Neural crest cell (in vitro differentiated cells): ENCODE measurements at regions not wholly inside any gene's neighbourhood (a gene's known extent, or its start where the extent isn't known, plus 50 kb on each side); places are given as distances from the start of the nearest gene placed in this dataset.

Experiments
- DNase-seq: peaks from one replicate; pipeline ENCODE4 v3.0.0; 2021; ENCODE audit warnings: low read depth, mixed read lengths, low spot score
- H3K27ac Mint-ChIP-seq: one replicate; pipeline ENCODE4 v1.8.0; 2021; ENCODE audit warnings: mild to moderate bottlenecking, mixed read lengths; ENCODE audit not compliant: unreplicated experiment
- H3K27me3 Mint-ChIP-seq: 2 replicates; pipeline ENCODE4 v1.8.0; 2021; ENCODE audit warnings: low read depth, mild to moderate bottlenecking, mixed read lengths
- H3K36me3 Mint-ChIP-seq: 2 replicates; pipeline ENCODE4 v1.8.0; 2021; ENCODE audit warnings: low read depth, mild to moderate bottlenecking, mixed read lengths
- H3K4me1 Mint-ChIP-seq: 2 replicates; pipeline ENCODE4 v1.8.0; 2021; ENCODE audit warnings: mixed read lengths
- H3K4me3 Mint-ChIP-seq: one replicate; pipeline ENCODE4 v1.8.0; 2021; ENCODE audit warnings: mild to moderate bottlenecking, mixed read lengths
- H3K9me3 Mint-ChIP-seq: 2 replicates; pipeline ENCODE4 v1.8.0; 2021; ENCODE audit warnings: mixed read lengths
- CTCF ChIP-seq: fragments of 200-600 bp; sonication (generic); conservative IDR thresholded peaks from 2 replicates; pipeline ENCODE4 v1.5.0; 2021; ENCODE audit warnings: antibody characterized with exemption, mild to moderate bottlenecking

DNA sequence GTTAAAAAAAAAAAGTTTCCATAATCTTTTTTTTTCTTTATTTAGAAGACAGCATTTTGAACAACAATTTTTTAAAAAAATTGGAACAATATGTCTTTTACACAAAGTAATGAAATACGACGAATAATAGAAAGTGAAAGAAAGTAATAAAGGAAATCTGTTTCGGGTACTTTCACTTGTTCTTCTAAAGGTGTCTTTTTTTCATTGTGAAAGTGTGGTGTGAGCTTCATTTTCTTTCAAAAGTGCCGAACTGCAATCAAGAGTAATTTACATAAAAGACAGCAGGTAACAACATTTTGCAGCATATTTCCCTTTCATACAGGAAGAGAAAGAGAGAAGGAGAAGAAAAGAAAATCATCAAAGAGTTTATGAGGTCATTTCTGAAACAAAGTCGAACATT is 159.7 kb upstream of the CDH12 start:
- Mint-ChIP-seq H3K27ac (no peak overlapping the region), H3K36me3 (no peaks in the 10 kb centered on the region), H3K4me1 (no peaks in the 10 kb centered on the region), H3K9me3 (no peaks in the 10 kb centered on the region), H3K4me3 (no peak overlapping the region), H3K27me3 (no peaks in the 10 kb centered on the region)
- no peak for TF ChIP-seq CTCF
- DNase-seq = no peak

- Mint-ChIP-seq H3K36me3 (no peaks in the 10 kb centered on the region), H3K4me1 (no peaks in the 10 kb centered on the region), H3K4me3 (no peak overlapping the region), H3K27ac (no peak overlapping the region), H3K9me3 (no peaks in the 10 kb centered on the region), H3K27me3 (no peaks in the 10 kb centered on the region)
- TF ChIP-seq CTCF = no peak
- no peak for DNase-seq
These were observed 154.6 kb upstream of the CDH12 start for GRCh38 chr5:23007762-23008161.

- TF ChIP-seq CTCF = no peak
- H3K4me1 Mint-ChIP-seq = no peaks in the 10 kb centered on the region
- no peaks in the 10 kb centered on the region for H3K9me3 Mint-ChIP-seq
- H3K27ac Mint-ChIP-seq = no peak overlapping the region
- H3K4me3 Mint-ChIP-seq = no peak overlapping the region
- no peaks in the 10 kb centered on the region for H3K27me3 Mint-ChIP-seq
- DNase-seq = no peak
- H3K36me3 Mint-ChIP-seq = no peaks in the 10 kb centered on the region
These were observed 154.1 kb upstream of the CDH12 start for GRCh38 chr5:23007236-23007635.

- Mint-ChIP-seq H3K27ac (no peak overlapping the region), H3K4me3 (no peak overlapping the region), H3K4me1 (no peaks in the 10 kb centered on the region), H3K27me3 (no peaks in the 10 kb centered on the region), H3K9me3 (no peaks in the 10 kb centered on the region), H3K36me3 (no peaks in the 10 kb centered on the region)
- TF ChIP-seq CTCF = no peak
- DNase-seq = no peak
These were observed 148.0 kb upstream of the CDH12 start for GRCh38 chr5:23001120-23001519.

- Mint-ChIP-seq H3K4me1 (no peaks in the 10 kb centered on the region), H3K9me3 (no peaks in the 10 kb centered on the region), H3K27ac (no peak overlapping the region), H3K27me3 (no peaks in the 10 kb centered on the region), H3K36me3 (no peaks in the 10 kb centered on the region), H3K4me3 (no peak overlapping the region)
- no peak for DNase-seq
- TF ChIP-seq CTCF = no peak
These were observed 145.6 kb upstream of the CDH12 start for GRCh38 chr5:22998774-22999173.

GRCh38 chr5:22998362-22998761 is 145.2 kb upstream of the CDH12 start:
- no peak overlapping the region for H3K27ac Mint-ChIP-seq
- no peaks in the 10 kb centered on the region for H3K27me3 Mint-ChIP-seq
- no peaks in the 10 kb centered on the region for H3K9me3 Mint-ChIP-seq
- TF ChIP-seq CTCF = no peak
- H3K36me3 Mint-ChIP-seq = no peaks in the 10 kb centered on the region
- H3K4me3 Mint-ChIP-seq = no peak overlapping the region
- no peak for DNase-seq
- H3K4me1 Mint-ChIP-seq = no peaks in the 10 kb centered on the region
